Neural crest cell (in vitro differentiated cells): ENCODE measurements at regions not wholly inside any gene's neighbourhood (a gene's known extent, or its start where the extent isn't known, plus 50 kb on each side); places are given as distances from the start of the nearest gene placed in this dataset.
"Not testable (repeated sequence)": the region's sequence is repeated elsewhere in the genome, so short reads cannot be mapped to it uniquely, and the experiment has no call there.

Source experiments
- DNase-seq: peaks from one replicate; pipeline ENCODE4 v3.0.0; 2021; ENCODE audit warnings: low read depth, mixed read lengths, low spot score
- H3K27ac Mint-ChIP-seq: one replicate; pipeline ENCODE4 v1.8.0; 2021; ENCODE audit warnings: mild to moderate bottlenecking, mixed read lengths; ENCODE audit not compliant: unreplicated experiment
- H3K27me3 Mint-ChIP-seq: 2 replicates; pipeline ENCODE4 v1.8.0; 2021; ENCODE audit warnings: low read depth, mild to moderate bottlenecking, mixed read lengths
- H3K36me3 Mint-ChIP-seq: 2 replicates; pipeline ENCODE4 v1.8.0; 2021; ENCODE audit warnings: low read depth, mild to moderate bottlenecking, mixed read lengths
- H3K4me1 Mint-ChIP-seq: 2 replicates; pipeline ENCODE4 v1.8.0; 2021; ENCODE audit warnings: mixed read lengths
- H3K4me3 Mint-ChIP-seq: one replicate; pipeline ENCODE4 v1.8.0; 2021; ENCODE audit warnings: mild to moderate bottlenecking, mixed read lengths
- H3K9me3 Mint-ChIP-seq: 2 replicates; pipeline ENCODE4 v1.8.0; 2021; ENCODE audit warnings: mixed read lengths
- TF ChIP-seq, protein P1 (sequence below): fragments of 200-600 bp; sonication (generic); conservative IDR thresholded peaks from 2 replicates; pipeline ENCODE4 v1.5.0; 2021; ENCODE audit warnings: antibody characterized with exemption, mild to moderate bottlenecking

DNA sequence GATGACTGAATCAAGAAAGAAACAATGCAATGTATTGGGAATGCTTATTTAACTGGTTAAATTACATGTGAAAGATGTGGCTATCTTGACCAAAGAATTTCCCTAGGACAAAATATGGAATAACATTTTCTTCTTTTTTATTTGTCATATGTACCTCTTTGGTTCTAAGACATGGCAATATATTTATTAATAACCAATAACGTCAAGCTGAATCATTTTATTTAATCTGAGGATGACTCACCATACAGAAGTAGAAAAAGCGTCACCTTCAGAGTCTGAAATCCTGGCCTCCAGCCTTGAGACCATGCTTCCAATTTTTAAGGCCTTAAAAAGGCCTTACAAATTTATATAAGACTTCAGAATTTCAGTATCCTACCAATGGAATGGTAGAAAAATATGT is 1464.9 kb downstream of the SUCLG1 start:
- no peak overlapping the region for H3K4me3 Mint-ChIP-seq
- H3K36me3 Mint-ChIP-seq: no peaks in the 10 kb centered on the region
- no peaks in the 10 kb centered on the region for H3K27me3 Mint-ChIP-seq
- DNase-seq: no peak
- H3K4me1 Mint-ChIP-seq: no peaks in the 10 kb centered on the region
- H3K9me3 Mint-ChIP-seq: no peaks in the 10 kb centered on the region
- TF ChIP-seq, protein P1, sequence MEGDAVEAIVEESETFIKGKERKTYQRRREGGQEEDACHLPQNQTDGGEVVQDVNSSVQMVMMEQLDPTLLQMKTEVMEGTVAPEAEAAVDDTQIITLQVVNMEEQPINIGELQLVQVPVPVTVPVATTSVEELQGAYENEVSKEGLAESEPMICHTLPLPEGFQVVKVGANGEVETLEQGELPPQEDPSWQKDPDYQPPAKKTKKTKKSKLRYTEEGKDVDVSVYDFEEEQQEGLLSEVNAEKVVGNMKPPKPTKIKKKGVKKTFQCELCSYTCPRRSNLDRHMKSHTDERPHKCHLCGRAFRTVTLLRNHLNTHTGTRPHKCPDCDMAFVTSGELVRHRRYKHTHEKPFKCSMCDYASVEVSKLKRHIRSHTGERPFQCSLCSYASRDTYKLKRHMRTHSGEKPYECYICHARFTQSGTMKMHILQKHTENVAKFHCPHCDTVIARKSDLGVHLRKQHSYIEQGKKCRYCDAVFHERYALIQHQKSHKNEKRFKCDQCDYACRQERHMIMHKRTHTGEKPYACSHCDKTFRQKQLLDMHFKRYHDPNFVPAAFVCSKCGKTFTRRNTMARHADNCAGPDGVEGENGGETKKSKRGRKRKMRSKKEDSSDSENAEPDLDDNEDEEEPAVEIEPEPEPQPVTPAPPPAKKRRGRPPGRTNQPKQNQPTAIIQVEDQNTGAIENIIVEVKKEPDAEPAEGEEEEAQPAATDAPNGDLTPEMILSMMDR: no peak
- H3K27ac Mint-ChIP-seq: no peak overlapping the region

DNA sequence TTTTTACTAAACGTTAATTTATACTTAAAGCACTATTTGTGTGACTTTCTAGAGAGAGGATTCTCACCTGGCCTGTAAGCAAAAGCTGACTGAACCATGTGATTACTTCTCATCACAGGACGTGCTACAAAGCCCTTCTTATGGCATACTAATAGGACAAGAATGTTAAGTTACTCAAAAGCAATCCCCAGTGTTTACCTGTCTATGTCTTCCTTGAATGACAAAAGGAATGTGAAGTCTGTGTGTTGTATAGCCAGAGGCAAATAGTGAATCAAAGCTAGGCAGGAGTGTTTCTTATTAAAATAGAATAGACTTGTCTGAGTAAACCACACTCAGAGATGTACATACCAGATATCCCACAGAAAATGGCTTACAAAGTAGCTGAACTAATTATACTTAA is 1465.5 kb downstream of the SUCLG1 start:
- Mint-ChIP-seq H3K36me3 (no peaks in the 10 kb centered on the region), H3K4me1 (no peaks in the 10 kb centered on the region), H3K27ac (no peak overlapping the region), H3K9me3 (no peaks in the 10 kb centered on the region), H3K4me3 (no peak overlapping the region), H3K27me3 (no peaks in the 10 kb centered on the region)
- TF ChIP-seq, protein P1: no peak
- no peak for DNase-seq

- no peak for DNase-seq
- Mint-ChIP-seq H3K4me1 (no peaks in the 10 kb centered on the region), H3K27ac (no peak overlapping the region), H3K27me3 (no peaks in the 10 kb centered on the region), H3K4me3 (no peak overlapping the region), H3K9me3 (no peaks in the 10 kb centered on the region), H3K36me3 (no peaks in the 10 kb centered on the region)
- TF ChIP-seq, protein P1: no peak
Measured at GRCh38 chr2:82992968-82993367, 1466.1 kb downstream of the SUCLG1 start.

GRCh38 chr2:82987706-82988105 is 1471.4 kb downstream of the SUCLG1 start:
- H3K36me3 Mint-ChIP-seq, H3K9me3 Mint-ChIP-seq, H3K27ac Mint-ChIP-seq, H3K4me3 Mint-ChIP-seq, H3K4me1 Mint-ChIP-seq, H3K27me3 Mint-ChIP-seq, DNase-seq: not testable (repeated sequence)

DNA sequence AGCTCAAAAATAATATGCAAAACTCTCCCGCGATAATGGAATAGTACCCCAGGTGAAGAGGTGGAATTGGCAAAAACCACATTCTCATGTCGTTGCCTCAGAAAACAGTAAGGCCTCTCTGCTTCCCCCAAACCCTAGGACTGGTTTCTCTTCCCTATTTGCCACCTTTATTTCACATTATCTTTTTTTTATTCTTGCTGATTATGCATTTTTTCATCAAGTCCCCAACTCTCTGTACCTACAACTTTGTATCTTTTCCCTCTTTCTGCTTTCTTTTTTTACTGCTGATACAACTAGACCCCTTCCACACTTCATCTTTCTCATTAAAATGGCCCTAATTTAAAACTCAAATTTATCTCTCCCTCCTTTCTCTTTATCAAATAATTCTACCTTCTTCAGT is 1472.2 kb downstream of the SUCLG1 start:
- Mint-ChIP-seq H3K4me3 (no peak overlapping the region), H3K27ac (no peak overlapping the region), H3K4me1 (no peaks in the 10 kb centered on the region), H3K27me3 (no peaks in the 10 kb centered on the region), H3K36me3 (no peaks in the 10 kb centered on the region), H3K9me3 (peaks cover 4% of the 10 kb centered on the region)
- TF ChIP-seq, protein P1: no peak
- DNase-seq: no peak

- Mint-ChIP-seq H3K27me3 (no peaks in the 10 kb centered on the region), H3K4me1 (no peaks in the 10 kb centered on the region), H3K27ac (no peak overlapping the region), H3K36me3 (no peaks in the 10 kb centered on the region), H3K9me3 (peaks cover 4% of the 10 kb centered on the region), H3K4me3 (no peak overlapping the region)
- no peak for DNase-seq
- TF ChIP-seq, protein P1: no peak
Measured at GRCh38 chr2:82985572-82986197, 1473.4 kb downstream of the SUCLG1 start.
